Liver (tissue), 7 donors: ENCODE measurements at regions not wholly inside any gene's neighbourhood (a gene's known extent, or its start where the extent isn't known, plus 50 kb on each side); places are given as distances from the start of the nearest gene placed in this dataset.

ENCODE experiments used
- DNase-seq: peaks from one replicate; pipeline ENCODE4 v3.0.0-alpha.2; 2017; ENCODE audit warnings: low spot score
- H3K27ac ChIP-seq, 2 donors: one replicate each; pipeline ENCODE4 v1.7.0; 2013; ENCODE audit warnings: inconsistent platforms in 2 of 2, low read length in 2 of 2, control low read depth in 1 of 2, low read depth in 1 of 2, mild to moderate bottlenecking in 1 of 2
- H3K27me3 ChIP-seq, 4 donors: one replicate each; pipeline versions ENCODE4 v1.6.1 to v1.7.0; 2013; ENCODE audit warnings: low read length in 3 of 4, inconsistent platforms in 1 of 4, mild to moderate bottlenecking in 1 of 4, moderate library complexity in 1 of 4; ENCODE audit not compliant: control insufficient read depth in 4 of 4, insufficient read depth in 4 of 4
- H3K36me3 ChIP-seq, 4 donors: one replicate each; pipeline versions ENCODE4 v1.6.1 to v1.7.0; 2013; ENCODE audit warnings: low read length in 3 of 4, mild to moderate bottlenecking in 3 of 4, low read depth in 1 of 4, moderate library complexity in 1 of 4; ENCODE audit not compliant: control insufficient read depth in 4 of 4, insufficient read depth in 3 of 4
- H3K4me1 ChIP-seq, 4 donors: one replicate each; pipeline versions ENCODE4 v1.6.1 to v1.7.0; 2013; ENCODE audit warnings: low read length in 3 of 4, mild to moderate bottlenecking in 3 of 4, moderate library complexity in 1 of 4; ENCODE audit not compliant: control insufficient read depth in 4 of 4, insufficient read depth in 4 of 4
- H3K4me3 ChIP-seq, 3 donors: one replicate each; pipeline versions ENCODE4 v1.6.1 to v1.7.0; 2013; ENCODE audit warnings: low read length in 3 of 3, control low read depth in 1 of 3, low read depth in 1 of 3, mild to moderate bottlenecking in 1 of 3
- H3K9ac ChIP-seq, 2 donors: one replicate each; pipeline ENCODE4 v1.7.0; 2013; ENCODE audit warnings: low read length in 2 of 2, mild to moderate bottlenecking in 2 of 2, moderate library complexity in 2 of 2, control low read depth in 1 of 2, low read depth in 1 of 2
- H3K9me3 ChIP-seq, 4 donors: one replicate each; pipeline versions ENCODE4 v1.6.1 to v1.7.0; 2013; ENCODE audit warnings: low read length in 3 of 4; ENCODE audit not compliant: control insufficient read depth in 4 of 4
- EGR1 ChIP-seq, 2 donors: IDR thresholded peaks; 2 replicates each; pipeline ENCODE4 v1.6.1; 2016 to 2018; ENCODE audit warnings: antibody characterized with exemption in 2 of 2, low read depth in 2 of 2
- FOXA1 ChIP-seq: IDR thresholded peaks from 2 replicates; pipeline ENCODE4 v1.6.1; 2016; ENCODE audit warnings: antibody characterized with exemption
- FOXA2 ChIP-seq: IDR thresholded peaks from 2 replicates; pipeline ENCODE4 v1.6.1; 2016; ENCODE audit warnings: antibody characterized with exemption
- GABPA ChIP-seq, 2 donors: IDR thresholded peaks in 1 of 2; conservative IDR thresholded peaks in 1 of 2; 2 replicates each; pipeline ENCODE4 v1.6.1; 2016; ENCODE audit warnings: antibody characterized with exemption in 2 of 2, mild to moderate bottlenecking in 1 of 2, moderate library complexity in 1 of 2
- HNF4A ChIP-seq, 2 donors: conservative IDR thresholded peaks; 2 replicates each; pipeline ENCODE4 v1.6.1; 2016; ENCODE audit warnings: antibody characterized with exemption in 2 of 2, mild to moderate bottlenecking in 2 of 2
- HNF4G ChIP-seq: IDR thresholded peaks from 2 replicates; pipeline ENCODE4 v1.6.1; 2016; ENCODE audit warnings: antibody characterized with exemption
- JUND ChIP-seq, 2 donors: IDR thresholded peaks; 2 replicates each; pipeline ENCODE4 v1.6.1; 2016; ENCODE audit warnings: antibody characterized with exemption in 2 of 2
- NR2F2 ChIP-seq: IDR thresholded peaks from 2 replicates; pipeline ENCODE4 v1.6.1; 2016; ENCODE audit warnings: antibody characterized with exemption
- RAD21 ChIP-seq, 2 donors: IDR thresholded peaks; 2 replicates each; pipeline ENCODE4 v1.6.1; 2016; ENCODE audit warnings: antibody characterized with exemption in 2 of 2, mild to moderate bottlenecking in 2 of 2
- RXRA ChIP-seq, 2 donors: IDR thresholded peaks; 2 replicates each; pipeline ENCODE4 v1.6.1; 2017 to 2018; ENCODE audit warnings: antibody characterized with exemption in 2 of 2, mild to moderate bottlenecking in 1 of 2
- SP1 ChIP-seq: IDR thresholded peaks from 2 replicates; pipeline ENCODE4 v1.6.1; 2018; ENCODE audit warnings: antibody characterized with exemption, mild to moderate bottlenecking
- TAF1 ChIP-seq: conservative IDR thresholded peaks from 2 replicates; pipeline ENCODE4 v1.6.1; 2016; ENCODE audit warnings: antibody characterized with exemption, mild to moderate bottlenecking
- WGBS: extraction: QIAGEN DNeasy Blood & Tissue Kit; methylation state at CpG from one replicate; pipeline ENCODE4 v1.1.7; 2013; 5-methylcytosine and 5-hydroxymethylcytosine counted together
- TF ChIP-seq, protein P1 (sequence below): IDR thresholded peaks from 2 replicates; pipeline ENCODE4 v1.6.1; 2016; ENCODE audit warnings: antibody characterized with exemption
- TF ChIP-seq, protein P2 (sequence below): IDR thresholded peaks from 2 replicates; pipeline ENCODE4 v1.6.1; 2016; ENCODE audit warnings: antibody characterized with exemption
- TF ChIP-seq, protein P3 (sequence below): IDR thresholded peaks from 2 replicates; pipeline ENCODE4 v1.6.1; 2016; ENCODE audit warnings: antibody characterized with exemption, mild to moderate bottlenecking
- TF ChIP-seq, protein P4 (sequence below): IDR thresholded peaks from 2 replicates; pipeline ENCODE4 v1.6.1; 2016; ENCODE audit warnings: antibody characterized with exemption
- donor health status: healthy.
- donor health status: healthy.
- donor health status: healthy.
- donor health status: healthy.

DNA sequence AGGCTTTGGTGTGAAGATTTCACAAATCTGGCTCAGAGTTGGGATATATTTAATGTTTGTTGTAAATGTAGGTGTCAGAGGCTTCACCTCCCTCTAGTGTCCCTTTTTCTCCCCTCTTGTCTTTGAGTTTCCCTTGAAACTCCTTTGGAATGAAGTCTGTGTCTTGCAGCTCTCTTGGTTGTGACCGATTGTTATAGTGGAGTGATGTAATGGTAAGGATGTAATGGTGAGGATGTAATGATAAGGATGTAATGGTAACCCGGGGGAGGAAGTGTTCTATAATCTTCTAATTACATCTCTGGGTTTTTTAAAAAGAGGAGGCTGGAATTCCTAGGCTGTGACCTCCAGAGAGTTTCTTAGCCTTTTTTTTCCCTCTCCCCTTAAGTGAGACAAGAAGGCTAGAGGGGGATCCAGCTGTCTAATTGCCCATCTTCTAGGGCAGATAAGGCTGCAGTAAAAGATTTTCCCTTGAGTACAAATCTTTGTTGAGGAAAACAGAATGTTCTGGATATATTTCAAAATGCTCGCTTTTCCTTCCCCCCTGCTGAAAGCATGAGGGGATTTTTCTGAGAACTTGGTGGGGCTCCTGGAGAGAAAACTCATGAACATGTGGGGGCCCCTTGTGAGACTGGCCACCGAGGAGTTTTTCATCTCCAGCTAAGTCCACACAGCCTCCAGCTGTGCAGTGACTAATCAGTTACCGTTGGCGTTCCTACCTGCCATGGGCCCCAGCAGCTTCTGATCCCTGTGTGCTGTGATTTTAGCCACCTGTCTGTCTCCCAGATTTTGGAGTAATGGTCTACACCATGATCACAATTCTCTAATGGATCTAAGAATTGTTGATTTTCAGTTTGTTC, 156.7 kb upstream of the PMEPA1 start (continued):
- TF ChIP-seq, protein P1, sequence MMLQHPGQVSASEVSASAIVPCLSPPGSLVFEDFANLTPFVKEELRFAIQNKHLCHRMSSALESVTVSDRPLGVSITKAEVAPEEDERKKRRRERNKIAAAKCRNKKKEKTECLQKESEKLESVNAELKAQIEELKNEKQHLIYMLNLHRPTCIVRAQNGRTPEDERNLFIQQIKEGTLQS: no peak
- TF ChIP-seq, protein P2, sequence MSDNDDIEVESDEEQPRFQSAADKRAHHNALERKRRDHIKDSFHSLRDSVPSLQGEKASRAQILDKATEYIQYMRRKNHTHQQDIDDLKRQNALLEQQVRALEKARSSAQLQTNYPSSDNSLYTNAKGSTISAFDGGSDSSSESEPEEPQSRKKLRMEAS: no peak
- TF ChIP-seq HNF4A (conservative IDR thresholded peaks at IDR 0.05) (no peak), NR2F2 (no peak), TAF1 (no peak), EGR1 (IDR thresholded peaks at IDR 0.05; ENCODE audit: low read depth in 2 of 2) (no peak)

DNA sequence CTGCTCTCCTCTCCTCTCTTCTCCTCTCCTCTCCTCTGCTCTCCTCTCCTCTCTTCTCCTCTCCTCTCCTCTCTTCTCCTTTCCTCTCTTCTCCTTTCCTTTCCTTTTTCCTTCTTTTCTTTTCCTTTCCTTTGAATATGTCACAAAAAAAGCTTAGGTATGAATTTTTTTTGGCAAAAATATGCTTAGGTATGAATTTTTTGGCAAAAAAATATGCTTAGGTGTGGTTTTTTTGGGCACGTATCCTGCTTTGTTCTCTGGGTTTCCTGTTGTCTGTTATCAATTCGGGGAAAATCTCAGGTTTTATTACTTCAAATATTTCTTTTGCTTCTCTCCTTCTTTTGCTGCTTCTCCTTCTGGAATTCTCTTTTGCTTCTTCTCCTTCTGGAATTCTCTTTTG, 155.5 kb upstream of the PMEPA1 start:
- Histone ChIP-seq H3K4me1 (no peaks in the 10 kb centered on the region), H3K36me3 (no peaks in the 10 kb centered on the region), H3K27me3 (peaks cover 0 to 4% (median 2%) of the 10 kb centered on the region in 4 donors), H3K4me3 (no peak overlapping the region), H3K27ac (no peak overlapping the region), H3K9ac (no peak overlapping the region), H3K9me3 (no peaks in the 10 kb centered on the region)
- no peak for DNase-seq
- WGBS: 54% methylated on average over 2 of the region's 2 CpGs
- TF ChIP-seq SP1: no peak
- TF ChIP-seq TAF1: no peak
- TF ChIP-seq, protein P3, sequence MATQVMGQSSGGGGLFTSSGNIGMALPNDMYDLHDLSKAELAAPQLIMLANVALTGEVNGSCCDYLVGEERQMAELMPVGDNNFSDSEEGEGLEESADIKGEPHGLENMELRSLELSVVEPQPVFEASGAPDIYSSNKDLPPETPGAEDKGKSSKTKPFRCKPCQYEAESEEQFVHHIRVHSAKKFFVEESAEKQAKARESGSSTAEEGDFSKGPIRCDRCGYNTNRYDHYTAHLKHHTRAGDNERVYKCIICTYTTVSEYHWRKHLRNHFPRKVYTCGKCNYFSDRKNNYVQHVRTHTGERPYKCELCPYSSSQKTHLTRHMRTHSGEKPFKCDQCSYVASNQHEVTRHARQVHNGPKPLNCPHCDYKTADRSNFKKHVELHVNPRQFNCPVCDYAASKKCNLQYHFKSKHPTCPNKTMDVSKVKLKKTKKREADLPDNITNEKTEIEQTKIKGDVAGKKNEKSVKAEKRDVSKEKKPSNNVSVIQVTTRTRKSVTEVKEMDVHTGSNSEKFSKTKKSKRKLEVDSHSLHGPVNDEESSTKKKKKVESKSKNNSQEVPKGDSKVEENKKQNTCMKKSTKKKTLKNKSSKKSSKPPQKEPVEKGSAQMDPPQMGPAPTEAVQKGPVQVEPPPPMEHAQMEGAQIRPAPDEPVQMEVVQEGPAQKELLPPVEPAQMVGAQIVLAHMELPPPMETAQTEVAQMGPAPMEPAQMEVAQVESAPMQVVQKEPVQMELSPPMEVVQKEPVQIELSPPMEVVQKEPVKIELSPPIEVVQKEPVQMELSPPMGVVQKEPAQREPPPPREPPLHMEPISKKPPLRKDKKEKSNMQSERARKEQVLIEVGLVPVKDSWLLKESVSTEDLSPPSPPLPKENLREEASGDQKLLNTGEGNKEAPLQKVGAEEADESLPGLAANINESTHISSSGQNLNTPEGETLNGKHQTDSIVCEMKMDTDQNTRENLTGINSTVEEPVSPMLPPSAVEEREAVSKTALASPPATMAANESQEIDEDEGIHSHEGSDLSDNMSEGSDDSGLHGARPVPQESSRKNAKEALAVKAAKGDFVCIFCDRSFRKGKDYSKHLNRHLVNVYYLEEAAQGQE: no peak
- TF ChIP-seq RXRA (IDR thresholded peaks at IDR 0.05): no peak
- TF ChIP-seq, protein P2: no peak

DNA sequence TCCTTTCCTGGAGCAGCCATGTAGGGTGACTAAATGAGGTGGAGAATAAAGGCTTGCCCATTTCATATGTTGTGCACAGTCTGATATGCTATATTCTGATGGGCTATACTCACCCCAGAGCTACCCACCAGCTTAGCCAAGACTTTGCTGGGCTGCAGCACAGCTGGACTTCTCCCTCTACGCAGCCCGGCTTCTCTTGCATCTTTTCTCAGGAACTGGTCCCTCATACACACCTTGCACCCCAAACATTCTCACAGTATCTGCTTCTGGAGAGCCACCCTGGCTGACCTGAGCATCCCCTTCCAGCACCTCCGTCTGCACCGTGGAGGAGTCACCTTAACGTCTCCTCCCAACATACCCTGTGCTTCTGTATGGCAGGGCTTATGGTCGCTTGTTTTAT, 150.8 kb upstream of the PMEPA1 start:
- Histone ChIP-seq H3K9ac (no peak overlapping the region), H3K27ac (no peak overlapping the region), H3K4me1 (no peaks in the 10 kb centered on the region), H3K9me3 (no peaks in the 10 kb centered on the region), H3K4me3 (no peak overlapping the region), H3K36me3 (no peaks in the 10 kb centered on the region), H3K27me3 (no peaks in the 10 kb centered on the region)
- 82% methylated on average over 6 of the region's 6 CpGs for WGBS
- no peak for DNase-seq
- no peak for TF ChIP-seq FOXA1
- no peak for TF ChIP-seq HNF4G
- TF ChIP-seq TAF1: no peak
- TF ChIP-seq, protein P3: no peak
- TF ChIP-seq NR2F2: no peak
- TF ChIP-seq FOXA2: no peak
- TF ChIP-seq JUND (IDR thresholded peaks at IDR 0.05): no peak
- TF ChIP-seq GABPA (IDR thresholded peaks at IDR 0.05 in 1 of 2, conservative IDR thresholded peaks at IDR 0.05 in 1 of 2): no peak
- no peak for TF ChIP-seq RAD21 (IDR thresholded peaks at IDR 0.05)
- TF ChIP-seq, protein P4, sequence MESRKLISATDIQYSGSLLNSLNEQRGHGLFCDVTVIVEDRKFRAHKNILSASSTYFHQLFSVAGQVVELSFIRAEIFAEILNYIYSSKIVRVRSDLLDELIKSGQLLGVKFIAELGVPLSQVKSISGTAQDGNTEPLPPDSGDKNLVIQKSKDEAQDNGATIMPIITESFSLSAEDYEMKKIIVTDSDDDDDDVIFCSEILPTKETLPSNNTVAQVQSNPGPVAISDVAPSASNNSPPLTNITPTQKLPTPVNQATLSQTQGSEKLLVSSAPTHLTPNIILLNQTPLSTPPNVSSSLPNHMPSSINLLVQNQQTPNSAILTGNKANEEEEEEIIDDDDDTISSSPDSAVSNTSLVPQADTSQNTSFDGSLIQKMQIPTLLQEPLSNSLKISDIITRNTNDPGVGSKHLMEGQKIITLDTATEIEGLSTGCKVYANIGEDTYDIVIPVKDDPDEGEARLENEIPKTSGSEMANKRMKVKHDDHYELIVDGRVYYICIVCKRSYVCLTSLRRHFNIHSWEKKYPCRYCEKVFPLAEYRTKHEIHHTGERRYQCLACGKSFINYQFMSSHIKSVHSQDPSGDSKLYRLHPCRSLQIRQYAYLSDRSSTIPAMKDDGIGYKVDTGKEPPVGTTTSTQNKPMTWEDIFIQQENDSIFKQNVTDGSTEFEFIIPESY: no peak
